ENCODE measurements at regions not wholly inside any gene's neighbourhood (a gene's known extent, or its start where the extent isn't known, plus 50 kb on each side); places are given as distances from the start of the nearest gene placed in this dataset.

DNA sequence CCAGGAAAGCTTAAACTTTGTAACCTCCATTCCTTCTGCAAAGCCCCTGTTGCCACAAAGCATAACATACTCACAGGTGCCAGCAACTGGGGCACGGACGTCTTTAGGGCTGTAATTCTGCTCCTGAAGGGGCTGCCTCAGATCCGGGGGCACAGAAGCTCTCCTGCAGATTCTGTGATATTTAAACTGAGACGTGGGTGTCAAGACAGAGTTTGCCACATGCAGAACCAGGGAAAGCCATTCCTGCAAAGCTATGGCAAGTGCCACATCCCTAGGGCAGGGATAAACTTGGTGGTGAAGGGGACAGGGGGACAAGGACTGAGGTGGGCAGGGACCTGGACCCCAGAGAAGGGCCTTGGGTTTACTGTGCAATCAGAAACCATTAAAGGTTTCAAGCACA lies 247.2 kb downstream of the EIPR1 start:
- no peak overlapping the region for H3K4me3 ChIP-seq

DNA sequence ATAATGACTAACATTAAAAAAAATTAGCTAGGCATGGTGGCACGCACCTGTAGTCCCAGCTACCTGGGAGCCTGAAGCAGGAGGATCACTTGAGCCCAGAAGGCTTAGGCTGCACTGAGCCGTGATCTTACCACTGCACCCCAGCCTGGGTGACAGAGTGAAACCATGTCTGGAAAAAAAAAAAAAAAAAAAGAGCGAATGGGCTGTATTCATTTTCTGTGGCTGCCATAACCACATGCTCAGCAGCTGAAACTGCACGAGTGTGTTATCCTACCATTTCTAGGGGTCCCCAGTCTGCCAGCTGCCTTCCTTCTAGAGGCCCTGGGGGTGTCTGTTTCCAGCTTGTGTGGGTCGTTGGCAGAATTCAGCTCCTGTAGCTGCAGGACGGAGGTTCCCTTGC lies 247.8 kb downstream of the EIPR1 start:
- no peak for DNase-seq (ENCODE audit: extremely low spot score)
- TF ChIP-seq, protein P1, sequence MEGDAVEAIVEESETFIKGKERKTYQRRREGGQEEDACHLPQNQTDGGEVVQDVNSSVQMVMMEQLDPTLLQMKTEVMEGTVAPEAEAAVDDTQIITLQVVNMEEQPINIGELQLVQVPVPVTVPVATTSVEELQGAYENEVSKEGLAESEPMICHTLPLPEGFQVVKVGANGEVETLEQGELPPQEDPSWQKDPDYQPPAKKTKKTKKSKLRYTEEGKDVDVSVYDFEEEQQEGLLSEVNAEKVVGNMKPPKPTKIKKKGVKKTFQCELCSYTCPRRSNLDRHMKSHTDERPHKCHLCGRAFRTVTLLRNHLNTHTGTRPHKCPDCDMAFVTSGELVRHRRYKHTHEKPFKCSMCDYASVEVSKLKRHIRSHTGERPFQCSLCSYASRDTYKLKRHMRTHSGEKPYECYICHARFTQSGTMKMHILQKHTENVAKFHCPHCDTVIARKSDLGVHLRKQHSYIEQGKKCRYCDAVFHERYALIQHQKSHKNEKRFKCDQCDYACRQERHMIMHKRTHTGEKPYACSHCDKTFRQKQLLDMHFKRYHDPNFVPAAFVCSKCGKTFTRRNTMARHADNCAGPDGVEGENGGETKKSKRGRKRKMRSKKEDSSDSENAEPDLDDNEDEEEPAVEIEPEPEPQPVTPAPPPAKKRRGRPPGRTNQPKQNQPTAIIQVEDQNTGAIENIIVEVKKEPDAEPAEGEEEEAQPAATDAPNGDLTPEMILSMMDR (IDR thresholded peaks at IDR 0.05): no peak
- TF ChIP-seq EP300 (IDR thresholded peaks at IDR 0.05) (no peak), POLR2A (IDR thresholded peaks at IDR 0.05; ENCODE audit: low read depth) (no peak), POLR2AphosphoS5 (IDR thresholded peaks at IDR 0.05) (no peak)
- WGBS: 84% methylated on average over 5 of the region's 6 CpGs
- no peak overlapping the region for H3K4me3 ChIP-seq
- no peak overlapping the region for H3K27ac ChIP-seq (replicated peaks in 1 of 4)
- intact Hi-C loops (cut with DNase I): no loop called here
- H3K36me3 ChIP-seq: no peaks in the 10 kb centered on the region
- H3K9me3 ChIP-seq: peaks cover 0 to 10% (median 1%) of the 10 kb centered on the region in 4 donors
- H3K27me3 ChIP-seq: peaks cover 0 to 29% (median 2%) of the 10 kb centered on the region in 4 donors
- peaks cover 0 to 3% (median 0%) of the 10 kb centered on the region in 4 donors for H3K4me1 ChIP-seq

More for the DNA sequence above, 247.2 kb downstream of the EIPR1 start:
- no peak for TF ChIP-seq POLR2A (IDR thresholded peaks at IDR 0.05; ENCODE audit: low read depth)
- TF ChIP-seq EP300 (IDR thresholded peaks at IDR 0.05): no peak
- TF ChIP-seq POLR2AphosphoS5 (IDR thresholded peaks at IDR 0.05): no peak
- TF ChIP-seq, protein P1 (IDR thresholded peaks at IDR 0.05): no peak
- Histone ChIP-seq H3K27ac (replicated peaks in 1 of 4) (no peak overlapping the region), H3K36me3 (no peaks in the 10 kb centered on the region), H3K4me1 (peaks cover 0 to 3% (median 0%) of the 10 kb centered on the region in 4 donors), H3K9me3 (peaks cover 0 to 10% (median 2%) of the 10 kb centered on the region in 4 donors), H3K27me3 (peaks cover 0 to 29% (median 2%) of the 10 kb centered on the region in 4 donors)
- DNase-seq (ENCODE audit: extremely low spot score): no peak
- intact Hi-C loops (cut with DNase I): no loop called here
- 84% methylated on average over 4 of the region's 4 CpGs for WGBS

DNA sequence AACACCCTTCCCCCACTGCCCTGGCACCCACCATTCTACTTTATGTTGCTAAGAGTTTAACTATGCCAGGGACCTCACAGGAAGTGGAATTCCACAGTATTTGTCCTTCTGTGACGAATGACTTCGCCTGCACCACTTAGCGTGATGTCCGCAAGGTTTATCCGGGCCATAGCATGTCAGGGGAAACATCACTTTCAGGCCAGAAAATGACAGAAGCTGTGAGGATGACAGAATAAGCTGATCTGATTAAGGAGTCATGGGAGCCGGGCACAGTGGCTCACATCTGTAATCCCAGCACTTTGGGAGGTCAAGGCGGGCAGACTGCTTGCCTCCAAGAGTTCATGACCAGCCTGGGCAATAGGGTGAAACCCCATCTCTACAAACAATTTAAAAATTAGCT lies 248.8 kb downstream of the EIPR1 start:
- Histone ChIP-seq H3K4me1 (peaks cover 0 to 3% (median 0%) of the 10 kb centered on the region in 4 donors), H3K9me3 (peaks cover 0 to 5% (median 0%) of the 10 kb centered on the region in 4 donors), H3K4me3 (no peak overlapping the region), H3K27ac (replicated peaks in 1 of 4) (no peak overlapping the region), H3K36me3 (no peaks in the 10 kb centered on the region), H3K27me3 (peaks cover 0 to 29% (median 2%) of the 10 kb centered on the region in 4 donors)
- WGBS: 91% methylated on average over 7 of the region's 7 CpGs
- DNase-seq (ENCODE audit: extremely low spot score): no peak
- intact Hi-C loops (cut with DNase I): no loop called here
- TF ChIP-seq POLR2A (IDR thresholded peaks at IDR 0.05; ENCODE audit: low read depth) (no peak), EP300 (IDR thresholded peaks at IDR 0.05) (no peak), POLR2AphosphoS5 (IDR thresholded peaks at IDR 0.05) (no peak)
- TF ChIP-seq, protein P1 (IDR thresholded peaks at IDR 0.05): no peak

DNA sequence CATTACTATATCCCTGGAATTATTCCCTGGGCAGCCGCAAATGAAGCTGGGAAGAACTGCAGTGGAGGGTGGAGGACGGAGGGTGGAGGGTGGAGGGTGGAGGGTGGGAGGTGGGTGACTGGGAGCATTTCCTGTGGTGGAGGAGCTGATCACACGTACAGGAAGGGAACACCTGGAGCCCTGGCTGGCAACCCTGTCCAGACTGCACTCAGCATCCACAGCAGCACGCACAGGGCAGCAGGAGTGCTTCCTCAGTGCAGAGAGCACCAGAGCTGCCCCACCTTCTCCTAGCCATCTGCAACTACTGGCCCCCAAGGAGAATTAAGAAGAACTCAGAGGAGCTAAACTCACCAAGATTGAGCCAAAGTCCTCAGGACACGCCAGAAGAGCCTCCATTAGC lies 249.9 kb downstream of the EIPR1 start:
- H3K9me3 ChIP-seq: no peaks in the 10 kb centered on the region
- peaks cover 0 to 27% (median 2%) of the 10 kb centered on the region in 4 donors for H3K27me3 ChIP-seq
- H3K4me1 ChIP-seq: peaks cover 0 to 3% (median 0%) of the 10 kb centered on the region in 4 donors
- intact Hi-C loops (cut with DNase I): no loop called here
- no peak for TF ChIP-seq EP300 (IDR thresholded peaks at IDR 0.05)
- no peak for TF ChIP-seq POLR2A (IDR thresholded peaks at IDR 0.05; ENCODE audit: low read depth)
- TF ChIP-seq, protein P1 (IDR thresholded peaks at IDR 0.05): no peak
- TF ChIP-seq POLR2AphosphoS5 (IDR thresholded peaks at IDR 0.05): no peak
- H3K4me3 ChIP-seq: no peak overlapping the region
- no peak overlapping the region for H3K27ac ChIP-seq (replicated peaks in 1 of 4)
- DNase-seq (ENCODE audit: extremely low spot score): no peak
- 51% methylated on average over 4 of the region's 5 CpGs for WGBS
- H3K36me3 ChIP-seq: no peaks in the 10 kb centered on the region
